OCI-LY7 (cell line): ENCODE measurements at regions not wholly inside any gene's neighbourhood (a gene's known extent, or its start where the extent isn't known, plus 50 kb on each side); places are given as distances from the start of the nearest gene placed in this dataset.

Experiments used
- EZH2phosphoT487 ChIP-seq: fragments of 200-600 bp; sonication (generic); IDR thresholded peaks from 2 replicates; pipeline ENCODE4 v1.6.1; 2018; ENCODE audit warnings: low read depth, borderline replicate concordance, mild to moderate bottlenecking, mixed run types, antibody characterized with exemption, low read length, moderate library complexity, mixed read lengths
- TF ChIP-seq, protein P1 (sequence below): fragments of 200-600 bp; sonication (generic); conservative IDR thresholded peaks from 2 replicates; pipeline ENCODE4 v1.5.1; 2014; ENCODE audit warnings: mild to moderate bottlenecking, antibody characterized with exemption, low read length, moderate library complexity, mixed read lengths

DNA sequence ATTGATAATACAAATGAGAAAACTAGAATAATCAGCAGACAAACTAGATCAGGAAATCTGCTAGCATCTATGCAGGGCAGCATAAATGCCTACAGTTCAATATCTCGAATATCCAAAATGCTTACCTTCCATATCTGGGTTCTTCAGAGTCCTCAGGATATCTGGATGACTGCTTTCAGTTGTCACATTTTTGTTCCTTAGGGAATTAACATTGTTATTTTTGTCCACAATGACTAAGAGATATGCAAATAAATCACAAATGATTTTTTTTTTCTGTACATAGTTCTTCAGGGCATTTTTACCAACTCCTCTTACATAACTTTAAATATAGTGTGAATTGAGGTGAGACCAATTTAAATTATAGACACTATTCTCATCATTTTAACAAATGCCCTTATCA lies 80.9 kb downstream of the AQP4 start:
- TF ChIP-seq, protein P1, sequence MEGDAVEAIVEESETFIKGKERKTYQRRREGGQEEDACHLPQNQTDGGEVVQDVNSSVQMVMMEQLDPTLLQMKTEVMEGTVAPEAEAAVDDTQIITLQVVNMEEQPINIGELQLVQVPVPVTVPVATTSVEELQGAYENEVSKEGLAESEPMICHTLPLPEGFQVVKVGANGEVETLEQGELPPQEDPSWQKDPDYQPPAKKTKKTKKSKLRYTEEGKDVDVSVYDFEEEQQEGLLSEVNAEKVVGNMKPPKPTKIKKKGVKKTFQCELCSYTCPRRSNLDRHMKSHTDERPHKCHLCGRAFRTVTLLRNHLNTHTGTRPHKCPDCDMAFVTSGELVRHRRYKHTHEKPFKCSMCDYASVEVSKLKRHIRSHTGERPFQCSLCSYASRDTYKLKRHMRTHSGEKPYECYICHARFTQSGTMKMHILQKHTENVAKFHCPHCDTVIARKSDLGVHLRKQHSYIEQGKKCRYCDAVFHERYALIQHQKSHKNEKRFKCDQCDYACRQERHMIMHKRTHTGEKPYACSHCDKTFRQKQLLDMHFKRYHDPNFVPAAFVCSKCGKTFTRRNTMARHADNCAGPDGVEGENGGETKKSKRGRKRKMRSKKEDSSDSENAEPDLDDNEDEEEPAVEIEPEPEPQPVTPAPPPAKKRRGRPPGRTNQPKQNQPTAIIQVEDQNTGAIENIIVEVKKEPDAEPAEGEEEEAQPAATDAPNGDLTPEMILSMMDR = no peak
- TF ChIP-seq EZH2phosphoT487 = no peak
